ENCODE measurements at regions not wholly inside any gene's neighbourhood (a gene's known extent, or its start where the extent isn't known, plus 50 kb on each side); places are given as distances from the start of the nearest gene placed in this dataset.
"Not testable (repeated sequence)": the region's sequence is repeated elsewhere in the genome, so short reads cannot be mapped to it uniquely, and the experiment has no call there.

GRCh38 chr4:114040319-114041116 is 61.1 kb upstream of the ARSJ start:
- Histone ChIP-seq H3K9me3 (no peaks in the 10 kb centered on the region), H3K4me1 (peaks cover 0 to 3% (median 0%) of the 10 kb centered on the region in 3 donors), H3K4me3 (no peak overlapping the region), H3K27ac (no peak overlapping the region), H3K36me3 (no peaks in the 10 kb centered on the region), H3K27me3 (no peaks in the 10 kb centered on the region)
- no peak for TF ChIP-seq CTCF (IDR thresholded peaks at IDR 0.05)
- FAIRE-seq (no peak), DNase-seq (no peak), ATAC-seq (no peak)
- intact Hi-C loops (cut with DNase I): no loop called here
- 63% methylated on average over 3 of the region's 3 CpGs for WGBS, 2 donors

GRCh38 chr4:114041117-114041475 is 61.6 kb upstream of the ARSJ start:
- Histone ChIP-seq H3K27me3 (no peaks in the 10 kb centered on the region), H3K27ac (no peak overlapping the region), H3K4me3 (no peak overlapping the region), H3K9me3 (no peaks in the 10 kb centered on the region), H3K4me1 (peaks cover 0 to 3% (median 0%) of the 10 kb centered on the region in 3 donors), H3K36me3 (no peaks in the 10 kb centered on the region)
- DNase-seq: no peak
- intact Hi-C loops (cut with DNase I): no loop called here
- ATAC-seq: no peak
- FAIRE-seq: no peak
- 91% methylated on average over 2 of the region's 2 CpGs for WGBS, 2 donors
- no peak for TF ChIP-seq CTCF (IDR thresholded peaks at IDR 0.05)

- Histone ChIP-seq H3K9me3 (no peaks in the 10 kb centered on the region), H3K27ac (no peak overlapping the region), H3K27me3 (no peaks in the 10 kb centered on the region), H3K4me3 (no peak overlapping the region), H3K4me1 (peaks cover 0 to 3% (median 0%) of the 10 kb centered on the region in 3 donors), H3K36me3 (no peaks in the 10 kb centered on the region)
- DNase-seq (no peak), FAIRE-seq (no peak), ATAC-seq (no peak)
- no peak for TF ChIP-seq CTCF (IDR thresholded peaks at IDR 0.05)
- intact Hi-C loops (cut with DNase I): no loop called here
Observed at GRCh38 chr4:114043116-114043515, 63.7 kb upstream of the ARSJ start.

GRCh38 chr4:114044351-114044750 is 64.9 kb upstream of the ARSJ start:
- intact Hi-C loops (cut with DNase I); H3K27me3 ChIP-seq; H3K4me3 ChIP-seq; DNase-seq; H3K27ac ChIP-seq; H3K36me3 ChIP-seq; H3K9me3 ChIP-seq; ATAC-seq; FAIRE-seq; H3K4me1 ChIP-seq: not testable (repeated sequence)
- whole genome bisulfite sequencing, 2 donors: 94 to 97% methylated on average over 14 of the region's 14 CpGs

GRCh38 chr4:114046331-114046730 is 66.9 kb upstream of the ARSJ start:
- Histone ChIP-seq H3K36me3 (no peaks in the 10 kb centered on the region), H3K27ac (no peak overlapping the region), H3K9me3 (no peaks in the 10 kb centered on the region), H3K4me3 (no peak overlapping the region), H3K27me3 (no peaks in the 10 kb centered on the region), H3K4me1 (no peaks in the 10 kb centered on the region)
- DNase-seq: peak in 2 of 6 donors; percentile 30 to 36
- 46 to 47% methylated on average over 3 of the region's 3 CpGs for WGBS, 2 donors
- intact Hi-C loops (cut with DNase I): no loop called here
- peak in 2 of 4 donors; percentile 29 to 71 for ATAC-seq
- FAIRE-seq: no peak
- TF ChIP-seq CTCF (IDR thresholded peaks at IDR 0.05): no peak

GRCh38 chr4:114048154-114048553 is 68.7 kb upstream of the ARSJ start:
- DNase-seq; H3K4me1 ChIP-seq; H3K27ac ChIP-seq; H3K9me3 ChIP-seq; H3K4me3 ChIP-seq; H3K36me3 ChIP-seq; intact Hi-C loops (cut with DNase I); FAIRE-seq; H3K27me3 ChIP-seq; ATAC-seq: not testable (repeated sequence)
- 66 to 77% methylated on average over 3 of the region's 3 CpGs for WGBS, 2 donors
